Gastroesophageal sphincter (tissue), 4 donors: ENCODE measurements at regions not wholly inside any gene's neighbourhood (a gene's known extent, or its start where the extent isn't known, plus 50 kb on each side); places are given as distances from the start of the nearest gene placed in this dataset.

Experiments used
- ATAC-seq: fragments of 150-250 bp; one replicate; pipeline ENCODE4 v1.9.1; 2016; ENCODE audit warnings: mild to moderate bottlenecking, moderate library complexity
- H3K27ac ChIP-seq, 4 donors: fragments of 200-600 bp; sonication (generic) in 3 of 4; 1 replicate in 3 of 4; 2 replicates in 1 of 4; pipeline ENCODE4 v1.5.1; 2016 to 2019
- H3K27me3 ChIP-seq: fragments of 200-600 bp; sonication (generic); one replicate; pipeline ENCODE4 v1.5.1; 2019
- H3K36me3 ChIP-seq, 2 donors: fragments of 200-600 bp; sonication (generic); one replicate each; pipeline ENCODE4 v1.5.1; 2019; ENCODE audit warnings: control low read depth in 1 of 2
- H3K4me1 ChIP-seq, 3 donors: fragments of 200-600 bp; sonication (generic); 1 replicate in 2 of 3; 2 replicates in 1 of 3; pipeline ENCODE4 v1.5.1; 2016 to 2019; ENCODE audit warnings: control low read depth in 2 of 3
- H3K4me3 ChIP-seq, 2 donors: fragments of 200-600 bp; sonication (generic); one replicate each; pipeline ENCODE4 v1.5.1; 2019; ENCODE audit warnings: mild to moderate bottlenecking in 1 of 2, moderate library complexity in 1 of 2
- H3K9me3 ChIP-seq, 3 donors: fragments of 200-600 bp; sonication (generic); one replicate each; pipeline ENCODE4 v1.5.1; 2017 to 2019; ENCODE audit warnings: control low read depth in 2 of 3
- CTCF ChIP-seq, 4 experiments: fragments of 200-600 bp in 2 of 4; fragments of 450-650 bp in 2 of 4; sonication (generic) in 1 of 4; IDR thresholded peaks; one replicate each; pipeline ENCODE4 v1.5.1; 2017 to 2019; ENCODE audit warnings: antibody characterized with exemption in 4 of 4, mild to moderate bottlenecking in 2 of 4, moderate library complexity in 2 of 4
- EP300 ChIP-seq: sonication (generic); formaldehyde crosslinking; IDR thresholded peaks from one replicate; pipeline ENCODE4 v1.6.1; 2017; ENCODE audit warnings: antibody characterized with exemption, mild to moderate bottlenecking
- POLR2A ChIP-seq, 2 donors: fragments of 450-650 bp; IDR thresholded peaks; one replicate each; pipeline ENCODE4 v1.6.1; 2017; ENCODE audit warnings: antibody characterized with exemption in 2 of 2, mild to moderate bottlenecking in 2 of 2, moderate library complexity in 1 of 2
- POLR2AphosphoS5 ChIP-seq: sonication (generic); formaldehyde crosslinking; IDR thresholded peaks from one replicate; pipeline ENCODE4 v1.6.1; 2017; ENCODE audit warnings: antibody characterized with exemption
- WGBS, 2 donors: methylation state at CpG; one replicate each; pipeline ENCODE4 v1.1.5; 2018; ENCODE audit warnings: low coverage in 1 of 2; 5-methylcytosine and 5-hydroxymethylcytosine counted together

DNA sequence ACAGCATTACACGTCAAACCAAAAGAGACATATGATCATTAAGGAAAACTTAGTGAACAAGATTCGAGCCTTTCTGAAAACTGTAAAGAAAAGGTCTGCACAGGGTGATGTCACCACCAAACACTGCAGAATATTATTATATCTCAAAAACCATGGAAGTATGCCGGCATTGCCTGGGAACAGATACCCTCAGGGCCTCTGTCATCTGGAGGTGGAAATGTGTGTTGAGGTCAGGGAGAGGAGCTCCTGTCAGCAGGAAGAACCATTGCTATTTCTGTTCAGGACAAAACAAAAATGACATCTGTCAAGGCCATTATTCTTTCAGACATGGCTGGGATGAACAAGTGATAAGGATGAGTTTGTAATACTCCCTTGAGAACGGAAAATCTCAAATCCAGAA lies 365.9 kb upstream of the TRIB2 start:
- Histone ChIP-seq H3K9me3 (peaks cover 0 to 7% (median 0%) of the 10 kb centered on the region in 3 donors), H3K4me3 (no peak overlapping the region), H3K27ac (no peak overlapping the region), H3K36me3 (no peaks in the 10 kb centered on the region), H3K4me1 (no peaks in the 10 kb centered on the region), H3K27me3 (no peaks in the 10 kb centered on the region)
- no peak for TF ChIP-seq POLR2AphosphoS5
- no peak for TF ChIP-seq CTCF (IDR thresholded peaks at IDR 0.05)
- TF ChIP-seq POLR2A (IDR thresholded peaks at IDR 0.05) = no peak
- TF ChIP-seq EP300 = no peak
- 84 to 86% methylated on average over 3 to 4 of the region's 4 CpGs for WGBS, 2 donors
- no peak for ATAC-seq

DNA sequence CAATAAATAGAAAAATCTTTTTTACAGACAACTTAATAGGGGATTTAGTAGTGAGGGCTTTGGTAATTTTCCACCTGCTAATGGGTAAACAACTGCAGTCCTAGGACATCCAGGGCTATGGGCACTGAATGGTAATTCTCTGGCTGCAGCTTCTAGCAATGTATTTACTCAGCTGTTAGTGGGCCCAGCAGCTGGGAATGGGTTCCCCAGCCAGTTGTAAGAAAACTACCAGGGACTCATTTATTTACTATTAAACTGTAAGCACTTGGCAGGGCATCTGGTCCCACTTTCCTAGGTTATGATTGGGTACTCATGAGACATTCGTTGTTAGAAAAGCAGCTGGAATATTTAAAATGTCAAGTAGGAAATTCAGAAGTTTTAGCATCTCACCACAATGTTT lies 363.8 kb upstream of the TRIB2 start:
- TF ChIP-seq CTCF (IDR thresholded peaks at IDR 0.05) = no peak
- no peak for TF ChIP-seq POLR2AphosphoS5
- TF ChIP-seq EP300 = no peak
- no peak for TF ChIP-seq POLR2A (IDR thresholded peaks at IDR 0.05)
- 8 to 11% methylated on average over 1 of the region's 1 CpG for WGBS, 2 donors
- no peak overlapping the region for H3K4me3 ChIP-seq

GRCh38 chr2:12361506-12361905 lies 355.2 kb upstream of the TRIB2 start:
- Histone ChIP-seq H3K4me3 (no peak overlapping the region), H3K36me3 (no peaks in the 10 kb centered on the region), H3K27ac (no peak overlapping the region), H3K9me3 (no peaks in the 10 kb centered on the region), H3K4me1 (no peaks in the 10 kb centered on the region), H3K27me3 (no peaks in the 10 kb centered on the region)
- ATAC-seq = no peak
- TF ChIP-seq POLR2A (IDR thresholded peaks at IDR 0.05) = no peak
- TF ChIP-seq CTCF (IDR thresholded peaks at IDR 0.05) = no peak
- no peak for TF ChIP-seq EP300
- 75 to 85% methylated on average over 4 of the region's 4 CpGs for WGBS, 2 donors

More for the DNA sequence above, 363.8 kb upstream of the TRIB2 start:
- Histone ChIP-seq H3K27ac (no peak overlapping the region), H3K36me3 (no peaks in the 10 kb centered on the region), H3K9me3 (peaks cover 0 to 12% (median 0%) of the 10 kb centered on the region in 3 donors), H3K27me3 (no peaks in the 10 kb centered on the region), H3K4me1 (no peaks in the 10 kb centered on the region)
- no peak for ATAC-seq

- Histone ChIP-seq H3K36me3 (no peaks in the 10 kb centered on the region), H3K4me3 (no peak overlapping the region), H3K27ac (no peak overlapping the region), H3K27me3 (no peaks in the 10 kb centered on the region), H3K9me3 (no peaks in the 10 kb centered on the region), H3K4me1 (no peaks in the 10 kb centered on the region)
- ATAC-seq = no peak
- 77 to 90% methylated on average over 3 of the region's 3 CpGs for WGBS, 2 donors
- TF ChIP-seq CTCF (IDR thresholded peaks at IDR 0.05) = no peak
- no peak for TF ChIP-seq POLR2AphosphoS5
- TF ChIP-seq POLR2A (IDR thresholded peaks at IDR 0.05) = no peak
- TF ChIP-seq EP300 = no peak
Measured at GRCh38 chr2:12363138-12363537, 353.6 kb upstream of the TRIB2 start.

DNA sequence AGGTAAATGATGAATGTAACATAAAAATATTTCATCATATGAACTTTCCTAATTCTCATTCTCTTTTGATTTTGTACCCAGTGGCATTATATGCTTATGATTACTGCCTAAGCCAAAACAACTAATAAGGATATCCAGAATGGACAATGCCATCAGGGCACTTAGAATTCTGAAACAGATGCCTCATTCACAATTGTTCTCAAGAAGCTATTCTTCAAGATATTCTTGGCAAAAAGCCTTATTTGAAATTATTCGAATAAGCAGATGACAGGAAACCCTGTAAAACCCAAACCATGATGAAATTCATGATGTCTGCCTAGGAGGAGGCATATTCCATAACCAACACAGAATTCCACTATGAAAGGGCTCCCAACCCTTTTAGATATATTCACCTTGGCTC lies 353.2 kb upstream of the TRIB2 start:
- ATAC-seq = no peak
- Histone ChIP-seq H3K27ac (no peak overlapping the region), H3K36me3 (no peaks in the 10 kb centered on the region), H3K27me3 (no peaks in the 10 kb centered on the region), H3K4me3 (no peak overlapping the region), H3K4me1 (no peaks in the 10 kb centered on the region), H3K9me3 (no peaks in the 10 kb centered on the region)
- 21 to 33% methylated on average over 1 of the region's 1 CpG for WGBS, 2 donors
- no peak for TF ChIP-seq POLR2A (IDR thresholded peaks at IDR 0.05)
- TF ChIP-seq EP300 = no peak
- no peak for TF ChIP-seq POLR2AphosphoS5
- TF ChIP-seq CTCF (IDR thresholded peaks at IDR 0.05) = no peak
